ENCODE measurements at regions not wholly inside any gene's neighbourhood (a gene's known extent, or its start where the extent isn't known, plus 50 kb on each side); places are given as distances from the start of the nearest gene placed in this dataset.

DNA sequence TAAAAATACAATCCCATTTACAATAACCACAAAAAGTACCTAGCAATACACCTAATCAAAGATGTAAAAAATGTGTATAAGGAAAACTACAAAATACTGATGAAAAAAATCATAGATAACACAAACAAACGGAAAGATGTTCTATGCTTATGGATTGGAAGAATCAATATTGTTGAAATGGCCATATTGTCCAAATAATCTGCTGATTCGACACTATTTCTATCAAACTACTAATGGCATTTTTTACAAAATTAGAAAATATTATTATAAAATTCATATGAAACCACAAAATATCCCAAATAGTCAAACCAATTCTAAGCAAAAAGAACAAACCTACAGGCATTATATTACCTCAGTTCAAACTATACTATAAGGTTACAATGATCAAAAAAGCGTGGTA, 978.3 kb upstream of the MAP3K7 start:
- TF ChIP-seq, protein P1, sequence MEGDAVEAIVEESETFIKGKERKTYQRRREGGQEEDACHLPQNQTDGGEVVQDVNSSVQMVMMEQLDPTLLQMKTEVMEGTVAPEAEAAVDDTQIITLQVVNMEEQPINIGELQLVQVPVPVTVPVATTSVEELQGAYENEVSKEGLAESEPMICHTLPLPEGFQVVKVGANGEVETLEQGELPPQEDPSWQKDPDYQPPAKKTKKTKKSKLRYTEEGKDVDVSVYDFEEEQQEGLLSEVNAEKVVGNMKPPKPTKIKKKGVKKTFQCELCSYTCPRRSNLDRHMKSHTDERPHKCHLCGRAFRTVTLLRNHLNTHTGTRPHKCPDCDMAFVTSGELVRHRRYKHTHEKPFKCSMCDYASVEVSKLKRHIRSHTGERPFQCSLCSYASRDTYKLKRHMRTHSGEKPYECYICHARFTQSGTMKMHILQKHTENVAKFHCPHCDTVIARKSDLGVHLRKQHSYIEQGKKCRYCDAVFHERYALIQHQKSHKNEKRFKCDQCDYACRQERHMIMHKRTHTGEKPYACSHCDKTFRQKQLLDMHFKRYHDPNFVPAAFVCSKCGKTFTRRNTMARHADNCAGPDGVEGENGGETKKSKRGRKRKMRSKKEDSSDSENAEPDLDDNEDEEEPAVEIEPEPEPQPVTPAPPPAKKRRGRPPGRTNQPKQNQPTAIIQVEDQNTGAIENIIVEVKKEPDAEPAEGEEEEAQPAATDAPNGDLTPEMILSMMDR (IDR thresholded peaks at IDR 0.05), result no peak
- no peak for TF ChIP-seq POLR2A (IDR thresholded peaks at IDR 0.05)
